Activated CD4-positive, alpha-beta T cell treated with anti-CD3 and anti-CD28 coated beads for 36 hours (primary cell): ENCODE measurements at regions not wholly inside any gene's neighbourhood (a gene's known extent, or its start where the extent isn't known, plus 50 kb on each side); places are given as distances from the start of the nearest gene placed in this dataset.

Source experiments
- ATAC-seq: fragments of 200-7000 bp; cut with Tn5 transposase; one replicate; pipeline ENCODE4 v1.10.0; 2021; ENCODE audit warnings: mild to moderate bottlenecking, moderate library complexity
- CTCF ChIA-PET: fragments of 350-600 bp; sonication (Branson Sonifier 250); formaldehyde crosslinking; loops from one replicate; lab custom pipeline; 2021; ENCODE audit warnings: antibody characterized with exemption; lab: Charles Lee
- POLR2A ChIA-PET: fragments of 350-600 bp; sonication (Branson Sonifier 250); formaldehyde crosslinking; loops from one replicate; lab custom pipeline; 2021; ENCODE audit warnings: antibody characterized with exemption, inconsistent platforms; lab: Charles Lee
- DNase-seq: peaks from one replicate; pipeline ENCODE4 v3.0.0-alpha.2; 2020
- H3K27ac Mint-ChIP-seq: one replicate; pipeline ENCODE4 v1.8.0; 2021; ENCODE audit warnings: mixed read lengths
- H3K27me3 Mint-ChIP-seq: one replicate; pipeline ENCODE4 v1.8.0; 2021; ENCODE audit warnings: mixed read lengths
- H3K36me3 Mint-ChIP-seq: one replicate; pipeline ENCODE4 v1.8.0; 2021; ENCODE audit warnings: low read depth, mixed read lengths
- H3K4me1 Mint-ChIP-seq: one replicate; pipeline ENCODE4 v1.8.0; 2021; ENCODE audit warnings: mixed read lengths
- H3K4me3 Mint-ChIP-seq: one replicate; pipeline ENCODE4 v1.8.0; 2021; ENCODE audit warnings: mild to moderate bottlenecking, moderate library complexity, mixed read lengths
- H3K9me3 Mint-ChIP-seq: one replicate; pipeline ENCODE4 v1.8.0; 2021; ENCODE audit warnings: low read depth, mixed read lengths
- intact Hi-C, 2 experiments: fragments of 100-400 bp; cut with DNase I in 1 of 2; cut with micrococcal nuclease in 1 of 2; formaldehyde crosslinking; loops; one replicate each; pipeline versions ENCODE4 v1.14.2 to v1.15.1; 2022 to 2024; cut with DNase I, micrococcal nuclease

DNA sequence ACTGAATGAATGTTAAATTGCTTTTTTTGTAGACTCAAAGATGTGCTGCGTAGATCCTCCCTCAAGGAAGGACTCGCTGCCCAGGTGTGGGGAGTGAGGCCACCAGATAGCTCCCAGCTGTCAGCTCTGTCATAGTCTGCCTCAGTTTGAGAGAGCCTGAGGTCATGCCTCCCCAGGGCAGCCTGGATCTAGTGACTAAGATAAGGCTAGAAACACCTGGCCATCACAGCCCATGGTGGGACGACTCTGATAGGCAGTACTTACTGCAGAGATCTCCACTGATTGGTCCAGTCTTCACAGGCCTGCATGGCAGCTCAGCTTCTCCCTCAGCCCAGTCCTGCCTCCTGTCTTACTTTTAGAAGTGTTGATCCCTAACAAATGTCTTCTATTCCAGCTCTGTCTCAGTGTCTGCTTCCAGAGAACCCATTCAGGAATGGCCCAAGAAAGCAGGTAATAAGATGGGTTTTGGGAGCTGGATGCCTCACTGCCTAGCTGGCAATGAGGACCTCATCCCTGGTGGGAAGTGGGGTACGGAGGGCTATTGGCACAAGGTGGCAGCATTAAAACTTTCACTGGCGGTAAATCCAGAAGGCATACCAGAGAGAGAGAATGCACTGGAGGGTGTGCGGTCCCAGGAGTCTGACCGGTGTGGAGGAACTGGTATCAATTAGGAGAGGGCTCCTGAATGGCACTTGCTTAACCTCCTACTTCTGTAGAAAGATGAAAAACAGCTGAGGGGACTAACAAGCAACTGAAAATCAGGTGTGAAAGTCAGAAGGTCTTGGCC is 55.3 kb upstream of the GPR37L1 start:
- Mint-ChIP-seq H3K27ac (no peak overlapping the region), H3K4me3 (no peak overlapping the region), H3K27me3 (peaks cover 2% of the 10 kb centered on the region), H3K9me3 (no peaks in the 10 kb centered on the region), H3K36me3 (no peaks in the 10 kb centered on the region), H3K4me1 (no peaks in the 10 kb centered on the region)
- DNase-seq, result no peak
- intact Hi-C loops, result no loop called here
- ChIA-PET POLR2A (interaction anchor here (0.7 kb wide), 1 partner anchor 45 kb away, joined by 4 read pairs; no protein-coding TSS in a partner anchor), CTCF (interaction anchor here (0.6 to 1.2 kb wide), 4 partner anchors 88 to 803 kb away, joined by 3 to 5 read pairs (median 4); no protein-coding TSS in a partner anchor)
- no peak for ATAC-seq

DNA sequence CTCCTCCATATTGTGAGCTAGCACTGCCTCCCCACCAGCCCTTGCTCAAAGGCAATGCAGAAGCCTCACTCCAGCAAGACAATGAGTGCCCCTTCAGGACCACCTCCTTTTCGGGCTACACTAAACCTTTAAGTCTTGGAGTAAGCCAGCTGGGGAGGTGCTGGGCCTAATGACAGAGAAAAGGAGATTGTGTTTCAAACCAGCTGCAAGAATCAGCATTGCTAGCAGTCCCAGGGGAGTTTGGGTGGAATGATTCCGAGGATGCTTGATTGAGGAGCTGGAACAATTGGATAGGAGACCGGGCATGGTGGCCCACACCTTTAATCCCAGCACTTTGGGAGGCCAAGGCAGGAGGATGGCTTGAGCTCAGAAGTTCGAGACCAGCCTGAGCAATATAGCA is 54.1 kb upstream of the GPR37L1 start:
- peaks cover 2% of the 10 kb centered on the region for H3K27me3 Mint-ChIP-seq
- ChIA-PET POLR2A (no interaction called here), CTCF (interaction anchor here (0.6 to 1.3 kb wide), 3 partner anchors 56 to 171 kb away, joined by 3 to 5 read pairs (median 3); no protein-coding TSS in a partner anchor)
- no peak for ATAC-seq
- no peaks in the 10 kb centered on the region for H3K9me3 Mint-ChIP-seq
- no peaks in the 10 kb centered on the region for H3K4me1 Mint-ChIP-seq
- no peaks in the 10 kb centered on the region for H3K36me3 Mint-ChIP-seq
- DNase-seq, result no peak
- no peak overlapping the region for H3K27ac Mint-ChIP-seq
- H3K4me3 Mint-ChIP-seq, result no peak overlapping the region
- intact Hi-C loops, result no loop called here

DNA sequence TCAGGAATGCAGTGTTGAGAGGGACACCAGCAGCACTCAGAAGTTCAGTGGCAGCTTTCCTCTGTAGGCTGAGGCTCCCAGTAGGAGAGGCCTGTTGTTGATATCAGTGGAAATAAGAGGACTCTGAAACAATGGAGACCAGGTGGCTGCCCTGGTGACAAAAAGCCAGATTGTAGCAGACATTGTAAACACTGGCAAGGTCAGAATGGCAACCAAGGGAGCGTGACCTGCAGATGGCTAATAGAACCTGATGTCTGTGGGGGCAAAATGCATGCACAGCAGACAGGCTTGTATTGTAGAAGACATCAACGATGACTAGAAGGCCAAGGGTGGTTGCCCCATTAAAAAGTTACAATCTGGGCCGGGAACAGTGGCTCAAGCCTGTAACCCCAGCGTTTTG is 53.1 kb upstream of the GPR37L1 start:
- intact Hi-C loops, result no loop called here
- Mint-ChIP-seq H3K36me3 (no peaks in the 10 kb centered on the region), H3K27me3 (no peaks in the 10 kb centered on the region), H3K4me1 (no peaks in the 10 kb centered on the region), H3K9me3 (no peaks in the 10 kb centered on the region), H3K4me3 (no peak overlapping the region), H3K27ac (no peak overlapping the region)
- CTCF ChIA-PET, result no interaction called here
- no peak for DNase-seq
- POLR2A ChIA-PET, result no interaction called here
- ATAC-seq, result no peak

DNA sequence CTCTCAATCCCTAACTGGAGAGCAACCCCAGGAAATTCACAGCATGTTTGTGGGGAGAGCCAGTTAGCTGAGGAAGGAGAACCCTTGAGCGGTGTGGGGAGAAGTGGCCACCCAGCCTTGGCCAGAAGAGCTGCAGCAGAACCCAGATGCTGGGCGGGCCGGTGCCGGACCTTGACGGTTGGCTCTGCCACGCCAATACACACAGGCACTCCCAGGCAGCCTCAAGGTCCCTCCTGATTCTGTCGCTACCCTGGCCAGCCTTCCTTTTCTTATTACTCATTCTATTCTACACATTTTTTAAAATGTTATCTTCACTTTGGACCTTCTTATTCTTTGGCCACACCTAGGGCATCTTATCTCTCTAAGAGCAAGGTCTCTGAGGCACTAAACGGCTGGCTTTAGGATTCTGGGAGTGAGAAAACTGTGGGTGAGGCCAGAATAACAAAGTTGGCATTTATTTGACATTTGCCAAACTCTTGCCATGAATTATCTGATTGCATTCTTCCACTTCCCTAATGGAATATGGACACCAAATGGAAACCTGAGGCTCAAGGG is 50.4 kb upstream of the GPR37L1 start:
- H3K9me3 Mint-ChIP-seq, result no peaks in the 10 kb centered on the region
- ChIA-PET POLR2A (no interaction called here), CTCF (no interaction called here)
- no peaks in the 10 kb centered on the region for H3K4me1 Mint-ChIP-seq
- H3K27ac Mint-ChIP-seq, result no peak overlapping the region
- no peaks in the 10 kb centered on the region for H3K36me3 Mint-ChIP-seq
- no peak overlapping the region for H3K4me3 Mint-ChIP-seq
- intact Hi-C loops, result no loop called here
- ATAC-seq, result no peak
- H3K27me3 Mint-ChIP-seq, result no peaks in the 10 kb centered on the region
- DNase-seq, result no peak
